H9 (cell line): ENCODE measurements at regions not wholly inside any gene's neighbourhood (a gene's known extent, or its start where the extent isn't known, plus 50 kb on each side); places are given as distances from the start of the nearest gene placed in this dataset.

ENCODE experiments used
- DNase-seq: peaks from one replicate; pipeline ENCODE4 v3.0.0-alpha.2; 2017
- H2AFZ ChIP-seq: one replicate; pipeline ENCODE4 v1.6.1; 2013; ENCODE audit warnings: mild to moderate bottlenecking, low read length, control low read depth, moderate library complexity
- H2AK5ac ChIP-seq: 2 replicates; pipeline ENCODE4 v1.6.1; 2013; ENCODE audit warnings: low read length, control low read depth, mixed read lengths; ENCODE audit not compliant: insufficient read length
- H2BK120ac ChIP-seq: one replicate; pipeline ENCODE4 v1.6.1; 2013; ENCODE audit warnings: low read depth, mild to moderate bottlenecking, low read length, control low read depth, inconsistent platforms; ENCODE audit not compliant: poor library complexity, severe bottlenecking
- H2BK12ac ChIP-seq: 2 replicates; pipeline ENCODE4 v1.6.1; 2013; ENCODE audit warnings: low read length, control low read depth, mixed read lengths, low read depth; ENCODE audit not compliant: insufficient read length
- H2BK15ac ChIP-seq: 2 replicates; pipeline ENCODE4 v1.6.1; 2013; ENCODE audit warnings: low read depth, low read length, control low read depth
- H2BK20ac ChIP-seq: one replicate; pipeline ENCODE4 v1.6.1; 2013; ENCODE audit warnings: low read depth, mild to moderate bottlenecking, low read length, control low read depth, inconsistent platforms; ENCODE audit not compliant: poor library complexity, severe bottlenecking
- H2BK5ac ChIP-seq: 2 replicates; pipeline ENCODE4 v1.6.1; 2013; ENCODE audit warnings: low read length, control low read depth, mixed read lengths; ENCODE audit not compliant: insufficient read length
- H3K14ac ChIP-seq: 2 replicates; pipeline ENCODE4 v1.6.1; 2013; ENCODE audit warnings: low read length, control low read depth; ENCODE audit not compliant: insufficient read depth
- H3K18ac ChIP-seq: 2 replicates; pipeline ENCODE4 v1.6.1; 2013; ENCODE audit warnings: low read depth, mild to moderate bottlenecking, mixed read lengths, low read length, control low read depth; ENCODE audit not compliant: insufficient read length
- H3K23ac ChIP-seq: 2 replicates; pipeline ENCODE4 v1.6.1; 2013; ENCODE audit warnings: low read length, control low read depth, mixed read lengths, low read depth; ENCODE audit not compliant: insufficient read length
- H3K23me2 ChIP-seq: 2 replicates; pipeline ENCODE4 v1.6.1; 2013; ENCODE audit warnings: low read depth, mild to moderate bottlenecking, mixed read lengths, low read length, control low read depth; ENCODE audit not compliant: insufficient read length, poor library complexity, severe bottlenecking
- H3K27ac ChIP-seq: 2 replicates; pipeline ENCODE4 v1.5.1; 2013; ENCODE audit warnings: low read length, control low read depth, mixed read lengths, low read depth; ENCODE audit not compliant: insufficient read length
- H3K27me3 ChIP-seq: 2 replicates; pipeline ENCODE4 v1.6.1; 2013; ENCODE audit warnings: low read length, control low read depth, inconsistent platforms; ENCODE audit not compliant: insufficient read depth
- H3K4ac ChIP-seq: 2 replicates; pipeline ENCODE4 v1.6.1; 2013; ENCODE audit warnings: low read depth, mild to moderate bottlenecking, control low read depth, inconsistent platforms, low read length, moderate library complexity
- H3K4me1 ChIP-seq: 2 replicates; pipeline ENCODE4 v1.6.1; 2013; ENCODE audit warnings: low read length, control low read depth, inconsistent platforms; ENCODE audit not compliant: insufficient read depth
- H3K4me2 ChIP-seq: 2 replicates; pipeline ENCODE4 v1.6.1; 2013; ENCODE audit warnings: low read length, control low read depth, mixed read lengths; ENCODE audit not compliant: insufficient read length, insufficient read depth
- H3K56ac ChIP-seq: 2 replicates; pipeline ENCODE4 v1.6.1; 2013; ENCODE audit warnings: low read depth, mild to moderate bottlenecking, mixed read lengths, low read length, control low read depth; ENCODE audit not compliant: insufficient read length
- H3K79me1 ChIP-seq: 2 replicates; pipeline ENCODE4 v1.6.1; 2013; ENCODE audit warnings: low read depth, mild to moderate bottlenecking, moderate library complexity, low read length, control low read depth, inconsistent platforms; ENCODE audit not compliant: insufficient read depth, poor library complexity, severe bottlenecking
- H3K79me2 ChIP-seq: 2 replicates; pipeline ENCODE4 v1.6.1; 2013; ENCODE audit warnings: low read length, control low read depth, inconsistent platforms; ENCODE audit not compliant: insufficient read depth
- H3K9ac ChIP-seq: 2 replicates; pipeline ENCODE4 v1.6.1; 2013; ENCODE audit warnings: low read length, control low read depth, mixed read lengths; ENCODE audit not compliant: insufficient read length; ENCODE audit errors: extremely low read depth
- H3K9me3 ChIP-seq: one replicate; pipeline ENCODE4 v1.6.1; 2013; ENCODE audit warnings: low read depth, low read length, inconsistent platforms; ENCODE audit not compliant: control insufficient read depth
- H3T11ph ChIP-seq: one replicate; pipeline ENCODE4 v1.6.1; 2013; ENCODE audit warnings: mild to moderate bottlenecking, low read length, control low read depth, inconsistent platforms
- H4K20me1 ChIP-seq: one replicate; pipeline ENCODE4 v1.6.1; 2013; ENCODE audit not compliant: control insufficient read depth, insufficient read length, insufficient read depth
- H4K5ac ChIP-seq: 2 replicates; pipeline ENCODE4 v1.6.1; 2013; ENCODE audit warnings: low read depth, mild to moderate bottlenecking, mixed read lengths, low read length, control low read depth; ENCODE audit not compliant: insufficient read length
- H4K8ac ChIP-seq: replicated peaks from 2 replicates; pipeline ENCODE4 v1.6.1; 2013; ENCODE audit warnings: low read length, control low read depth, mixed read lengths, low read depth; ENCODE audit not compliant: insufficient read length
- H4K91ac ChIP-seq: 2 replicates; pipeline ENCODE4 v1.6.1; 2013; ENCODE audit warnings: low read depth, mild to moderate bottlenecking, moderate library complexity, mixed read lengths, low read length, control low read depth; ENCODE audit not compliant: insufficient read length
- H3K27ac Mint-ChIP-seq, 3 experiments: 2 replicates in 2 of 3; 3 replicates in 1 of 3; pipeline ENCODE4 v1.8.0; 2020 to 2021; ENCODE audit warnings: mixed read lengths in 3 of 3, mild to moderate bottlenecking in 1 of 3, moderate library complexity in 1 of 3
- H3K27me3 Mint-ChIP-seq: 2 replicates; pipeline ENCODE4 v1.8.0; 2021; ENCODE audit warnings: low read depth, mild to moderate bottlenecking, moderate library complexity, mixed read lengths
- H3K36me3 Mint-ChIP-seq, 3 experiments: 2 replicates in 2 of 3; 3 replicates in 1 of 3; pipeline ENCODE4 v1.8.0; 2020 to 2021; ENCODE audit warnings: low read depth in 3 of 3, mixed read lengths in 3 of 3; ENCODE audit not compliant: insufficient read depth in 1 of 3
- H3K4me1 Mint-ChIP-seq, 2 experiments: 2 replicates each; pipeline ENCODE4 v1.8.0; 2020; ENCODE audit warnings: mixed read lengths in 2 of 2
- H3K4me3 Mint-ChIP-seq, 2 experiments: 2 replicates in 1 of 2; 3 replicates in 1 of 2; pipeline ENCODE4 v1.8.0; 2020 to 2021; ENCODE audit warnings: mild to moderate bottlenecking in 2 of 2, mixed read lengths in 2 of 2, moderate library complexity in 1 of 2
- H3K9me3 Mint-ChIP-seq, 2 experiments: 2 replicates in 1 of 2; 3 replicates in 1 of 2; pipeline ENCODE4 v1.8.0; 2020; ENCODE audit warnings: mild to moderate bottlenecking in 2 of 2, mixed read lengths in 2 of 2, moderate library complexity in 1 of 2
- CTCF ChIP-seq: fragments of 200-600 bp; sonication (generic); conservative IDR thresholded peaks from 3 replicates; pipeline ENCODE4 v1.8.0; 2021; ENCODE audit warnings: antibody characterized with exemption, mild to moderate bottlenecking
- WGBS: extraction: QIAGEN DNeasy Blood & Tissue Kit; methylation state at CpG from one replicate; pipeline ENCODE4 v1.1.7; 2013; ENCODE audit warnings: missing lambda C conversion rate, low lambda C conversion rate, mixed read lengths; ENCODE audit not compliant: insufficient read length; ENCODE audit errors: extremely low coverage; 5-methylcytosine and 5-hydroxymethylcytosine counted together

DNA sequence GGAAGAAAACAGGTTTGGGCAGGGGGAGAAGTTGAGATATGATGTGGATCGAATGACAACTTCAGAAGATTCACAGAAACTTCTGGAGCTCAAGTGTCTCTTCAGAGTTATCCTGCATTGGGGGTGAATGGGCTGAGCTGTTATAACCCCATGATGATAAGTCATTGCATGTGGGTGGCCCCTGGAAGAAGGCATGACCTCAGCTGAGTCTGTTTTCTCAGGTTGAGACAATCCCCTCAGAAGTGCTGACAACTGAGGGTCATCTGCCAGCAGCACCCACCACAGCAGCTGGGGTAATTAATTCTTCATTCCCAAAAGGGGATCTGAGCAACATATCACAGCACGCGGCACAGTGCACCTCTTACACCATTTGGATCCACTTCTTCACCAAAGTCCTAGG lies 138.6 kb upstream of the CAMK1G start:
- H4K91ac ChIP-seq = no peak overlapping the region

More for the DNA sequence above, 138.6 kb upstream of the CAMK1G start:
- no peaks in the 10 kb centered on the region for H3K79me2 ChIP-seq
- H3K23ac ChIP-seq = no peak overlapping the region
- no peak overlapping the region for H3K27ac ChIP-seq
- no peaks in the 10 kb centered on the region for H4K20me1 ChIP-seq
- H3K36me3 Mint-ChIP-seq = peaks cover 0 to 6% (median 2%) of the 10 kb centered on the region in 3 experiments; a peak in 5 of 7 replicates
- H3K4me2 ChIP-seq = no peak overlapping the region
- no peaks in the 10 kb centered on the region for H3K27me3 ChIP-seq
- no peak for DNase-seq
- no peaks in the 10 kb centered on the region for H3K4me1 ChIP-seq
- no peak overlapping the region for H3K14ac ChIP-seq
- H2BK20ac ChIP-seq = no peak overlapping the region
- H3K9me3 ChIP-seq = no peaks in the 10 kb centered on the region
- H2BK5ac ChIP-seq = no peak overlapping the region
- WGBS = no CpG with 5 or more reads among the region's 3 CpGs
- H3K9ac ChIP-seq = no peak overlapping the region
- H2BK120ac ChIP-seq = no peak overlapping the region
- no peak overlapping the region for H4K8ac ChIP-seq
- TF ChIP-seq CTCF = no peak
- no peak overlapping the region for H3K27ac Mint-ChIP-seq
- no peak overlapping the region for H3K4me3 Mint-ChIP-seq
- H3K27me3 Mint-ChIP-seq = no peaks in the 10 kb centered on the region; the same call in 1 of the 2 replicates
- H3K23me2 ChIP-seq = no peaks in the 10 kb centered on the region
- no peak overlapping the region for H3T11ph ChIP-seq
- no peak overlapping the region for H3K18ac ChIP-seq
- H4K5ac ChIP-seq = no peak overlapping the region
- H3K79me1 ChIP-seq = no peaks in the 10 kb centered on the region
- no peak overlapping the region for H2AFZ ChIP-seq
- peaks cover 5 to 6% of the 10 kb centered on the region in 2 experiments; a peak in 4 of 5 replicates for H3K9me3 Mint-ChIP-seq
- H2AK5ac ChIP-seq = no peak overlapping the region
- H3K4ac ChIP-seq = no peak overlapping the region
- no peak overlapping the region for H2BK15ac ChIP-seq
- H2BK12ac ChIP-seq = no peak overlapping the region
- H3K4me1 Mint-ChIP-seq = peaks cover 7 to 31% of the 10 kb centered on the region in 2 experiments
- H3K56ac ChIP-seq = no peak overlapping the region
